Right lobe of liver (tissue), 4 donors: ENCODE measurements at regions not wholly inside any gene's neighbourhood (a gene's known extent, or its start where the extent isn't known, plus 50 kb on each side); places are given as distances from the start of the nearest gene placed in this dataset.

Experiments
- CTCF ChIP-seq, 4 donors: fragments of 200-600 bp in 3 of 4; fragments of 450-650 bp in 1 of 4; IDR thresholded peaks; one replicate each; pipeline versions ENCODE4 v1.5.1 to v1.8.0; 2016 to 2022; ENCODE audit warnings: antibody characterized with exemption in 4 of 4, mild to moderate bottlenecking in 2 of 4
- POLR2A ChIP-seq: fragments of 450-650 bp; IDR thresholded peaks from one replicate; pipeline ENCODE4 v1.6.1; 2017; ENCODE audit warnings: antibody characterized with exemption, mild to moderate bottlenecking
- donor health status: DM: no; HTN: no; CAD: no.
- donor health status: DM: no; HTN: no; CAD: no.
- donor health status: DM: no; HTN: yes; CAD: no.

DNA sequence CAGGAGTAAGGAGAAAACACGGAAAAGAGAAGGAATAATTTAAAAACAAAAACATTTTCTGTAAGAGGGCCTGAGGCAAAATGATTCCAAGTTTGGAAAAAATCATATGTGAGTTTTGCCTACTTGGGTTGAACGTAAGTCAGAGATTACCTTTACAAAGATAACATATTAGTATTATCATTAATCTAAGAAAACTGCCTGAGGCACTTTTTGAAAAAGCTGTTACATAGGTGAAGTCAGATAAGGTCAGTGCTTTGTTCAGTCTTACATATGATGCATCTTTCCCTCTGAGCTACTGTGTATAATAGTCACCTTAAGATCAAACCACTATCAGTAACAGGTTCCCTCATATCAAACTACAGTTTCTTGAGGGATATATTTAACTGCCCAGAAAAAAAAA is 287.2 kb downstream of the TMA16 start:
- no peak for TF ChIP-seq CTCF (IDR thresholded peaks at IDR 0.05)
- TF ChIP-seq POLR2A: no peak
